GM18511 (cell line): ENCODE measurements at regions not wholly inside any gene's neighbourhood (a gene's known extent, or its start where the extent isn't known, plus 50 kb on each side); places are given as distances from the start of the nearest gene placed in this dataset.
A peak's percentile ranks its signal among the peaks of the same experiment; 100 is the strongest.

Experiments used
- ATAC-seq: cut with Tn5 transposase; IDR thresholded peaks from one replicate; pipeline ENCODE4 v1.9.1; 2021; ENCODE audit warnings: mild to moderate bottlenecking, moderate library complexity; ENCODE audit not compliant: unreplicated experiment

DNA sequence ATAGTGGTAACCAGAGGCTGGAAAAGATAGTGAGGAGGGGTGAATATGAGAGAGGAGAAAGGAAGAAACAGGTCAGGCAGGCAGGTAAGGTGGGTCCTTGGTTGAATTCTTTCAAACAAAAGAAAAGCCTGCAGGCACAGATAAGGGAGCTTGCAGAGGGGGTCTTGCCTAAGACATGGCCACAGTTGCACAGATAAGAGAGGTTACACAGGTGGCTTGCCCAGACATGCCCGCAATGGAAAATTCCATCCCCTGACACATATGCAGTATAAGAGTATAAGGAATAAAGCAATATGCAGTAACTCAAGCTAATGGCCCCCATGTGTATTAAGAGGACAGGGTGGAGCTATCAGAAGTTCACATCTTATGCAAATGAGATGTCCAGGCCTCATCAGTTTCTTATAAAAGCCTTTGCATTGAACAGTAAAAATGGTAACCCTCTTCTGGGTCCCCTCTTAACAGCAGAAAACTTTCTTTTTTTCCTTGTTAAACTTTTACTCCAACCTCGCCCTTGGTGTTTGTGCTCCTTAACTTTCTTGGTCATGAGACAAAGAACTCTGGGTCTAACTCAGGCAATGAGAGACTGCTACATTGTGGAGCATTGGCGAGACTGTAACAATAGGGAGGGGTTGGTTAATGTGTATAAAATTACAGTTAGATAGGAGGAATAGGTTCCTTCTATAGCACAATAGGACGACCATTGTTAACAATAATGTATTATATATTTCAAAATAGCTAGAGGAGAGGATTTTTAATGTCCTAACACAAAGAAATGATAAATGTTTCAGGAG, 764.6 kb downstream of the TSN start:
- no peak for ATAC-seq

GRCh38 chr2:122523143-122523542, 767.7 kb downstream of the TSN start:
- no peak for ATAC-seq

GRCh38 chr2:122523981-122524380, 768.5 kb downstream of the TSN start:
- no peak for ATAC-seq

DNA sequence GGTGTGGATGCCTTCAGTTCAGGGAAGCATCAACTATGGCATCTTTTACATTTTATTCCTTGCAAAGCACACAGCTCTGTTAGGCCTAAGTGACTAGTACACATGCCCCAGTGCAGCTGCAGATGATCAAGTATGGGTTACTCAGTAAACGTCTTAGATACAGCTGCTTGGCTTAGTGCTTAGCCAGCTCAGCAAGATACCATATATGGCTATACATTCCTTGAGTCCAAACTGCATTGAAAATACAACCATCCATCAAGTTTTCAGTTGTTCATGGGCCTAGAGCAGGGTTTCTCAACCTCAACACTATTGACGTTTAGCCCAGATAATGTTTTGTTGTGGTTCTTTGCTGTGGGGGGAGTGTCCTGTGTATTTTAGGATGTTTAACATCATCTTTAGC, 769.9 kb downstream of the TSN start:
- ATAC-seq = no peak

GRCh38 chr2:122528061-122528460, 772.6 kb downstream of the TSN start:
- ATAC-seq = no peak

DNA sequence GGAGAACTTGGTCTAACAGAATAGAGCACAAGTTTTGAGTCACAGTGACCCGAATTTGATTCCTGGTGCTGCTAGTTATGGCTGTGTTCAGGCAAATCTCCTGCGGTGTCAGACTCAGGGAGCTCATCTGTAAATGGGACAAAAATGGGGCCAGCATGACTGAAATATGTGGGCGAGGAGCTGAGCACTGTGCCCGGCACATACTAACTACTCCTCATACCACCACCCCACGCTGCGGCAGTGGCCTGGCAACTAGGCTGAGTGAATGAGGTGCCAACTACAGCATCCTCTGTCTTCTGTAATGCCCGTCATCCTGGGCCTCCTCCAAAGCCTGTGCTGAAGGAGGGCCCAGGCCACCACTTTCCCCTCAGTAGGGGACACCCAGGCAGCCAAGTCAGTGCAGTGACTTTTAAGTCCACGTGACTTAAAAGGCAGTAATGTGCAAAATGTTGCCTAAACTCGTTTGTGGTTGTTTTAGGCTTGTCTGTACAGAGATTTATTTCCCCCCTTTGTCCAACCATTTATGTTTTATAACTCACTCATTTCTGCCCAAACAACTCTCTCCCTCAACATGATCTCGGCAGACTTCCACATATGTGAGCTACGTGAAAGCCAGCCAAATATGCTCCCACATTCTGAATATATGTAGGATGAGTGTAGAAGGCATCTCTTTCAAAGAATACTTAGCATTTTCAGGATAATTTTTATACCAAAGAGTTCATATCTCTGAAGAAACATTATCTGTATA, 773.7 kb downstream of the TSN start:
- ATAC-seq = no peak

DNA sequence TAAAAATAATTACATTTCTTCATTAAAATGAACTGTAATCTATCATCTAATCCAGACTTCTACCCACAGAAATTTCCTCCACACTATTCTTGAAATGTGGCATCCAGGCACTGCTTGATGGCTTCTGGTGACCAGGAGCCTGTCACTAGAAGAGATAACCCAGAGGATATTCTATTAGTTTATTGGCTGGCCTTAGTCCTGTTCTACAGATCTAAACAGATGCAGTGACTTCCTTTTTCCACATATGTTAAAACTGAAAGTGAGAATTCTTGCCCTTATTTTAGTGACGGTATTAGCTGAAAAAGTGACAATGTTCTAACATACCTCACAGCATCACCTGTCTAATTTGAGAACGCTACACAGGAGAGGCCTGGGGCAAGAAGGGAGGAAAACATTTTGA, 775.4 kb downstream of the TSN start:
- ATAC-seq = peak; percentile 94

DNA sequence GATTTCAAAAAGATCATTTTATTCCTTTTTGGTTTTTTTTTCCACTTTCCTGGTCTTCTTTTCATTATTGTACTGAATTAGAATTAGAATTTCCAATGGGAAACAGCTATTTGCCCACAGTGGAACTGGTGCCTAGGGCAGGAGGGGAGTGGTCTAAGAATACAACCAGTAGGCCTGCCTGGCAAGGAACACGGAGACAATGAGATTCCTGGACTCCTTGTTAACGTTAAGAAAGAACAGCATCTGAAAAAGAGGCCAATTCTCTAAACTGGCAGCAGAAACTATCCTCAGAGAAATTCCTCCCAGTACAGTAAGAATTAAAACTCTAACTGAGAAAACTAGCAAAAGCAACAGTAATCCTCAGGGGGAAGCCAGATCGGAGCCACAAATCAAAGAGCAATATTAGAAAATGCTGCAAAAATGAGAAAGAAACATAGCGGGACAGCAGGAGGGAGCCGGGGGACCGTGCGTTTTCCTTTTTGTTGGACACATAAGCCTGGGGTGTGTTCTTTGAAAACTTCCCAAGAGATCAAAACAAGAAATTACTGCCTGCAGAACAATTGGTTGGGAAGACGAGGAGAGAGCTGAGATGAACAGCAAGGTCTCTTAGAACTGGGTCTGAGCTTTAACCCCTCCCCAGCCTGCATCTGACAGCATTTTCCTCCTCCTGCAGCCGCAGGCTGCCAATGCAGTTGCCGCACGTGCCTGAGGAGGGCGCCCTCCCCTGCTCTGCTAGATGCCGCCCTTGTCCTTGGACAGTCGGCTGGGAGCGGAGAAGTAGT, 776.0 kb downstream of the TSN start:
- no peak for ATAC-seq

DNA sequence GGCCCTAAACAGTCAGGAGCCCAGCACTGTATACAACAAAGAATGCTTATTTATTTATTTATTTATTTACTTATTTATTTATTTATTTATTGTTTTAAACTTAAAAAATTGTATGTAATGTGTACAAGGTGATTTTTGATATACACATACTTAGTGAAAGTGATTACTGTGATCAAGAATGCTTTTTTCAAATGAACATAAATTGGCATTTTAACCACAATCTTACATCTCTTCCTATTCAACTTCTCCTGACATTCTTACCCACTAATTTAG, 776.6 kb downstream of the TSN start:
- no peak for ATAC-seq

DNA sequence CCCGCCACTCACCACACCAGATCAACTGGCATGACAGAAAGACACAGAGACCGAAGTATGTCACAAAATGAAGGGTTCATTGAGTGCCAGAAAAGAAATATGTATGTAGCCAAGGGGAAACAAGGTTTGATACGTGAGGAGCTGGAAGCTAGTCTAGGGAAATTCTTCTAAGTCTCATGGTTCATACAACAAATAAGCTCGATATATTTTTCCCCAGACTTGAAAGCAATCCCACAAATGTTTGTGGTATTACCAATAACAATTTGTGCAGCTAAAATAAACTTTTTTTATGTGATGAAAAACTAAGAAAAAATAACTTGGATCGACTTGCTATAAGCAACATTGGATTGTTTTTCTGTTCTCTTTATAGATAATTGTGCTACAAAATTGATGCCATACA, 777.0 kb downstream of the TSN start:
- no peak for ATAC-seq

GRCh38 chr2:122535960-122536505, 780.6 kb downstream of the TSN start:
- ATAC-seq = no peak

- ATAC-seq = no peak
These were observed 783.9 kb downstream of the TSN start for GRCh38 chr2:122539311-122539710.

- ATAC-seq = no peak
These were observed 784.5 kb downstream of the TSN start for GRCh38 chr2:122539920-122540319.

- no peak for ATAC-seq
These were observed 786.8 kb downstream of the TSN start for GRCh38 chr2:122542236-122542635.

DNA sequence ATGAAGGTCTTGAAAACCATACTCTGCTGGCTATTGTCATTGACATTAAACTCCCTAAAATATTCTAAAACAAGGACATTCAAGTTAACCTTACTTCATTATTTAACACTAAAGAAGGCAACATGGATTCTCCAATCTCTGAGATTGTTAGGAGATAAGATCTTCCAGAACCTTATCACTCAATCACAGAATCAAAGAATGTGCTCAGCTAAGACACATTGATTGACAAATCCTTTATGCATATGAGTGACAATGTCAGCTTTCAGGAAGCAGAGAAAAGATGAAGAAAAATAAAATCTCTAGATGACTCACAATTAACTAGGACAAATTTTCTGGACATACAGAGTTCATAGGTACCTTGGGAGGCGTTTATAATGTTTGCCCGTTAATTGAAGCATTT, 787.2 kb downstream of the TSN start:
- no peak for ATAC-seq

DNA sequence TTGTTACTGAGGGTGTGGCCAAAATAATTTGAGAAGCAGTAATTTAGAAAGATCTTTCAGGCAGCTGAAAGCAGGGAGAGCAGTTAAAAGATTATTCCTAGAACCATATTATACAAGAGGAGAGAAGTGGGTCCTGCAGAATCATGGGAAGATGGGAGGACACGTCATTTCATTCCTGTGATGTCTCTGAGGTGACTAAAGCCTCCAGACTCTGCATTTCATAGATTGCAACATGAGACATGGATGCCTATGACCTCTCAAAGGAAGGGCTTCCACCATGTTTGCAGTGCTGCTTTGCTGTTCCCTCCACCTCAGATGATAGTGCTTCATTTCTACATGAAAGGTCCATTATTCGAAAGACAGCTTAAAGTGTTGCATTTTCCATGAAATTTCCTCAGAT, 788.4 kb downstream of the TSN start:
- no peak for ATAC-seq

- ATAC-seq = no peak
These were observed 790.4 kb downstream of the TSN start for GRCh38 chr2:122545821-122546220.

- ATAC-seq = no peak
These were observed 807.3 kb downstream of the TSN start for GRCh38 chr2:122562775-122563174.

DNA sequence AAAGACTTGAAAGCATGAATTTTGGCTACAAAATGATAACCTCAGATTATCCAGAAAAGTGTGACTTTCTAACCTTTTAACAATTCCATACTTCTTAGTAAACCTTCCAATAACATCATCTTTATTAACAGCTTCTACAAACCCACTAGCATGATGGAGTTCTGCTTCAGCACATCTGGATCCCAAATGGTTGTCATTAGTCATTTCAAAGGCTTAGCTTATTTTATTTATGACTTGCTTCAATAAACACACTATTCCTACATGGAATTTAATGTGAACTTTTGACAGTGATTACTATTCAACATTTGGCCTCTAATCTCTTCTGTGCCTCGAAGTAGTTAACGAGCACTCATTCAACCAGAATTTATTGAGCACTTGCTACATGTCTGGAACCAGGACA, 808.3 kb downstream of the TSN start:
- ATAC-seq = no peak

DNA sequence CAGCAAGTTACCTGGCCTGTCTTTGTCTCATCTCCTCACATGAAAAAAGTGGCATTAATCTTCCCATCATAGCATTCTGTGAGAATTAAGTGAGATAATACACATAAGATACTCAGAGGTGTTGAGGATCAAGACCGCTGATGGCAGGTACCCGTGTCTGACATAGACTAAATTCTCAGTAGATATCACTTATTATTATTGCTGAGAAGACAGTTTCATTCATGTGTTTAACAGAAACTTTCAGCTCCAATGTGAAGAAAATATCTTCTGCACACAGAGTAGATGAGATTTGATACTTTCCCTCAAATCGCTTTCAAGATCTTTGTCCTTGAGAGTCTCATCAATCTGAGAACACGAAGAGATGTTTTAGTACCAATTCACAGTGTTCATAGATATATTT, 809.4 kb downstream of the TSN start:
- ATAC-seq = no peak

- ATAC-seq = no peak
These were observed 809.9 kb downstream of the TSN start for GRCh38 chr2:122565364-122565763.

DNA sequence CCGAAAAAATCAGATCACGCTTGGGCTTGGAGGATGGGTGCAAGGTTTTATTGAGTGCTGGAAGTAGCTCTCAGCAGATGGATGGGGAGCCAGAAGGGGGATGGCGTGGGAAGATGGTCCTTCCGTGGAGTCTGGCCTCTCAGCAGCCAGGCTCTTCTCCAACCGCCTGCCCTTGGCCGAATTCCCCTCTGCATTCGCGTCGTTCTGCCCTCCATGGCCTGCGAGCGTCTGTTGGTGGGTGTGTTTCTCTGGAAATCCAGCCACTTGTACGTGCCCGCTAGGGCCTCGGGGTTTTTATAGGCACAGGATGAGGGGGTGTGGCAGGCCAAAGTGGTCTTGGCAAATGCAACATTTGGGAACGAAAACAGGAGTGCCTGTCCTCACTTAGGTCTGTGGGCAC, 815.2 kb downstream of the TSN start:
- no peak for ATAC-seq
